ENCODE measurements at regions not wholly inside any gene's neighbourhood (a gene's known extent, or its start where the extent isn't known, plus 50 kb on each side); places are given as distances from the start of the nearest gene placed in this dataset.

- Histone ChIP-seq H3K9me3 (no peaks in the 10 kb centered on the region), H3K36me3 (no peaks in the 10 kb centered on the region), H3K27ac (peak overlapping the region; percentile 31 to 57), H3K27me3 (no peaks in the 10 kb centered on the region), H3K4me3 (no peak overlapping the region), H3K4me1 (peaks cover 11 to 13% of the 10 kb centered on the region in 2 donors)
- no peak for DNase-seq
- TF ChIP-seq CTCF (IDR thresholded peaks at IDR 0.05), result no peak
- no peak for TF ChIP-seq POLR2A (IDR thresholded peaks at IDR 0.05)
- intact Hi-C loops (cut with DNase I; ENCODE audit: low total_unique reads), result no loop called here
These were observed 160.1 kb upstream of the DPH6 start for GRCh38 chr15:35705884-35706585.

GRCh38 chr15:35712956-35713355, 167.0 kb upstream of the DPH6 start:
- TF ChIP-seq CTCF (IDR thresholded peaks at IDR 0.05), result no peak
- TF ChIP-seq POLR2A (IDR thresholded peaks at IDR 0.05), result no peak
- intact Hi-C loops (cut with DNase I; ENCODE audit: low total_unique reads), result no loop called here
- Histone ChIP-seq H3K9me3 (no peaks in the 10 kb centered on the region), H3K4me1 (no peaks in the 10 kb centered on the region), H3K27ac (no peak overlapping the region), H3K4me3 (no peak overlapping the region), H3K36me3 (no peaks in the 10 kb centered on the region), H3K27me3 (no peaks in the 10 kb centered on the region)
- DNase-seq, result no peak

GRCh38 chr15:35713733-35714132, 167.8 kb upstream of the DPH6 start:
- Histone ChIP-seq H3K27ac (no peak overlapping the region), H3K4me1 (no peaks in the 10 kb centered on the region), H3K9me3 (no peaks in the 10 kb centered on the region), H3K36me3 (no peaks in the 10 kb centered on the region), H3K4me3 (no peak overlapping the region), H3K27me3 (no peaks in the 10 kb centered on the region)
- DNase-seq, result no peak
- intact Hi-C loops (cut with DNase I; ENCODE audit: low total_unique reads), result no loop called here
- no peak for TF ChIP-seq CTCF (IDR thresholded peaks at IDR 0.05)
- no peak for TF ChIP-seq POLR2A (IDR thresholded peaks at IDR 0.05)

GRCh38 chr15:35717721-35718120, 171.8 kb upstream of the DPH6 start:
- TF ChIP-seq CTCF (IDR thresholded peaks at IDR 0.05), result no peak
- no peak for TF ChIP-seq POLR2A (IDR thresholded peaks at IDR 0.05)
- Histone ChIP-seq H3K27me3 (no peaks in the 10 kb centered on the region), H3K27ac (peak overlapping the region in 1 of 2 donors; percentile 16), H3K9me3 (no peaks in the 10 kb centered on the region), H3K36me3 (no peaks in the 10 kb centered on the region), H3K4me1 (no peaks in the 10 kb centered on the region), H3K4me3 (no peak overlapping the region)
- intact Hi-C loops (cut with DNase I; ENCODE audit: low total_unique reads), result no loop called here
- no peak for DNase-seq

- H3K36me3 ChIP-seq, result no peaks in the 10 kb centered on the region
- no peak overlapping the region for H3K27ac ChIP-seq
- no peak overlapping the region for H3K4me3 ChIP-seq
- H3K9me3 ChIP-seq, result no peaks in the 10 kb centered on the region
- TF ChIP-seq POLR2A (IDR thresholded peaks at IDR 0.05), result no peak
- no peak for TF ChIP-seq CTCF (IDR thresholded peaks at IDR 0.05)
- H3K27me3 ChIP-seq, result no peaks in the 10 kb centered on the region
- DNase-seq, result no peak
- intact Hi-C loops (cut with DNase I; ENCODE audit: low total_unique reads), result no loop called here
- no peaks in the 10 kb centered on the region for H3K4me1 ChIP-seq
These were observed 174.1 kb upstream of the DPH6 start for GRCh38 chr15:35720019-35720418.
